UCSD-AML1 (cell line): ENCODE measurements at regions not wholly inside any gene's neighbourhood (a gene's known extent, or its start where the extent isn't known, plus 50 kb on each side); places are given as distances from the start of the nearest gene placed in this dataset.
"Not testable (repeated sequence)": the region's sequence is repeated elsewhere in the genome, so short reads cannot be mapped to it uniquely, and the experiment has no call there.

Experiments
- DNase-seq: peaks from one replicate; lab custom pipeline; 2025; ENCODE audit not compliant: unreplicated experiment; lab: John Stamatoyannopoulos, UW

DNA sequence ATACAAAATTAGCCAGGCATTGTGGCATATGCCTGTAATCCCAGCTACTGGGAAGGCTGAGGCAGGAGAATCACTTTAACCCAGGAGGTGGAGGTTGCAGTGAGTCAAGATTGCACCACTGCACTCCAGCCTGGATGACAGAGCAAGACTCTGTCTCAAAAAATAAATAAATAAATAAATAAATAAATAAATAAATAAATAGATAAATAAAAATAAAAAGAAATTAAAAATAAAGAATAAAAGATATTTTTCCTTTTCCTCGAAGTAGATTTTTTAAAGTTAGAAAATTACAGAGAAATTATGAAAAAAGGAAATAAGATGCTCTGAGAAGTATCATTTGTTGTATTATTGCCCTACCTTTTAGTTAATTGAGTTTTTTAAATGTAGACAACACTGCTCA lies 1906.1 kb downstream of the MAT2B start:
- not testable (repeated sequence) for DNase-seq

DNA sequence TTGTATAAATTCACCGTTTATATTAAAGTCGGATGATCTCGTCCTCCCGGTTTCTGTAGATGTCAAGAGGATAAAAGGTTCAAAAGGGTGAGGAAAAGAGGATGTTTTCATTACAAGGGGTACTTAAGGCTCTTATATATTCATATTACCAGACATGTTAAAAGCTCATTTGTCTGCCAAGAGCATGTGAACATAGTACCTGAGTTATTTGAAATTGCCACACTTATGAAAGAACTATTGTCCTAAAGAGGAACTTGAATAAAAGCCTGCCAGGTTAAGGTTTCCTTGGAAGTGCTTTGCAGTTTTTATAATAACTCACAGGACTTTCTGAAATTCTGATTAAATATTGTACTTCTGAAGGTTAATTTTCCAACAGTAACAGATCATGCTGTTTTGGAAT lies 1915.1 kb downstream of the MAT2B start:
- no peak for DNase-seq

DNA sequence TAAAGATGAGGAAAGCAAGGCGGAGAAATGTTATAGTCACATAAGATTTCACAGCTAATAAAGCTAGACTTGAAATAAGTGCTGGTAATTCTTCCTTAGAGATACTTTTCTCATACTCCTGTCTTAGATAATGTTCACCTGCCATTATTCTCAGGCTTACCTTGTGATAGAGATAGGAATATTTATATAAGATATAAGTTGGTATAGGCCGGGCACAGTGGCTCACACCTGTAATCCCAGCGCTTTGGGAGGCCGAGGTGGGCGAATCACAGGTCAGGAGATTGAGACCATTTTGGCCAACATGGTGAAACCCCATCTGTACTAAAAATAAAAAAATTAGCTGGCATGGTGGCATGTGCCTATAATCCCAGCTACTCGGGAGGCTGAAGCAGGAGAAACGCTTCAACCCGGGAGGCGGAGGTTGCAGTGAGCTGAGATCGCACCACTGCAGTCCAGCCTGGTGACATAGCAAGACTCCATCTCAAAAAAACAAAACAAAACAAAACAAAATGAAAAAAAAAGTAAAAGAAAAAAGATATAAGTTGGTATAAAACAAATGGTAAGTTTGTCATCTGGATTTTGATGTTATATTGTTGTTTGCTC lies 1918.4 kb downstream of the MAT2B start:
- no peak for DNase-seq

DNA sequence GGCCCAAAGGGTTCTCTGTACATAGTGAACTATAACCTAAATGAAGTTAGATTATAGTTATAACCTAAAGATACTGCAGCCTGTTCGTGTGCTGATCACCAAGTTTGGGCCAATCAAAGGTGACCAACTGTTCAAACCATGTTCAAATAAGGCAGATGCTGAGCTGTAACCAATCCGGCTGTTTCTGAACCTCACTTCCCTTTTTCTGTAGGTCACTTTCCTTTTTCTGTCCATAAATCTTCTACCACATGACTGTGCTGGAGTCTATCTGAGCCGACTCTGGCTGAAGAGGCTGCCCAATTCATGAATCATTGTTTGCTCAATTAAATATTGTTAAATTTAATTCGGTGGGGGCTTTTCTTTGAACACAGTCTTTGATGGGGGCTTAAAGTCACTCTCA lies 1920.2 kb downstream of the MAT2B start:
- DNase-seq, result no peak

DNA sequence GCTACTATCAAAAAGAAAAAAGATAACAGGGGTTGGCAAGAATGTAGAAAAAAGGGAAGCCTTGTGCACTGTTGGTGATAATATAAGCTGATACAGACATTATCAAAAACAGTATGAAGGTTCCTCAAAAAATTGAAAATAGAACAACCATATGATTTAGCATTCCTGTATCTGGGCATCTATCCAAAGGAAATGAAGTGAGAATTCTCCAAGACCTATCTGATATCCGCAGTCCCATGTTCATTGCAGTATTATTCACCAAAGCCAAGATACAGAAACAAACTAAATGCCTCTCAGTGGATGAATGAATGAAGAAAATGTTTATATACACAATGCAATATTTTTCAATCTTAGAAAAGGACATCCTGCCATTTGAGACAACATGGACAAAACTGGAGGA lies 1943.3 kb downstream of the MAT2B start:
- DNase-seq, result no peak

DNA sequence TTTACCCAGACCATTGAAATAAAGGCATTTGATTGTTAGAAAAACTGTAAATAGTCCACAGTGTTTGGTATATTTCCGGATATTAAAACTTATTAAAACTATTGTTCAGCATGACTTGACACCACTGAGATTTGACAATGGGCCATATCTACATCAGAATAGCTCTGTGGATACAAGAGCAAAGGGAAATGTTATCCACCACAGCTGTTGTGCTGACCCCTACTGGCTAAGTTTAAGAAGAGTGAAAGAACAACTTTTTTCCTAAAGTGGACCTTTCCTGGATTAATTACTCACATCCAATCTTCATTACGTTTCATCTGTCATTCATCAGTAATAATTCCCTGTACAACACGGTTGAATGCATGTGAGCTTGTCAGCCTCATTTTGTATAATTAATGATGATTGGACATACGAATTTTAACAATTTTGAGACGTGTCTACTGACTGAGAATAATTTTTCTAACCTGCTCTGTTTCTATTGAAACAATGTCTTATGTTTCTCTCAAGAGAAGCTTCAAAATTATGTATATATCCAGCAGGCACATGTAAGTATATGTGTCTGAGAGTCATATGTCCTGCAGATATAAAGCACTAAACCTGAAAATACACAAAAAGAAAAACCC lies 1952.6 kb downstream of the MAT2B start:
- no peak for DNase-seq

DNA sequence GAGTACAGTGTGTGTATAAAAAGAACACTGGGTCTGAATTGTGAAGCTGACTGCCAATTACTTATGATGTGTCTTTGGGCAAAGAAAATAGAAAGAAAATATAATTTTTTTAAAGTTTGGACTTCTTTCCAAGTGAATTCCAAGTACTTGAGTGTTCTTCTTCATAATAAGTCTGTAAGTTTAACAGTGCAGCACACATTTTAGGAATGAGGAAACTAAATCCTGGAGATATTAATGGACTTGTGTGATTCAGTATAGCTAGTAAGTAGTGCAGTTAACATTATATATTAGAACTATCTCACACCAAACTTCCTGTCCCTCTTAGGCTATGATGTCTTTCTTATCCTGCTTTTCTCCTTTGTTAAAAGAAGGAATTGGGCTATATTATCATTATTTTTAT lies 1953.8 kb downstream of the MAT2B start:
- no peak for DNase-seq

DNA sequence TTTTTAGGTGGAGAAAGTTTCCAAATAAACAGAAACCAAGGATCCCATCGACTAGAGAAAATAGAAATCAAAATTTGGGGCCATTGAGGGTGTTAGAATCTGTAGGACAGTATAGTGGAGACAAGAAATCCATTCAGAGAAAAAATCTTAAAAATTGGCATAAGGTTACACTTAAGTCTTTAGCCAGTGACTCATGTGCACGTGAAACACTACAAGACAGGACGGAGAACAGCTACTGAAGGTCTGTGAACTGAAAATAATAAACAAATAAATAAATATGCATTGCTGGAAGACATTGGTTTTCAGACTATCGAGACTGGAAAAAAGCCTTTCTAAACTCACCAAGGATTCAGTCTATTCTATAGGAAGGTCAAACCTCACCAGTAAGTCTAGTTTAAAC lies 1955.5 kb downstream of the MAT2B start:
- DNase-seq, result no peak

DNA sequence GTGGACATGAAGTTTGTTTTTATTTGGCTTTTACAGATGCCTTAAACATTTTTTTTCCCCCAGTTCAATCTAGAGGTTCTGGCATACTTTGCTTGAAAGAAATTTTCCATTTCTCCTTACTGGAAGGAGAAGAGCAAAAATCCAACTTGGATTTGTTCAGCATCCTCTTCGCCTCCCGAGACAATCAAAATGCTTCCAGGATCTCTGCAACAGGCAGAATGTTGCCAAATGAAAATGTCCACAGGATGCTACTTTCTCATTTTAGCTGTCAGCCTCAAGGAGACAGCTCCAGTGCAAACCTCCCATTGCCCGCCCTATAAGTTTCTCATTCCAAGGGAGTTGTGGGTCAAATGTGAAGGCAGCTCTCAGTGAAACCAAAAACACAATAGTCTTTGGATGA lies 1972.1 kb downstream of the MAT2B start:
- no peak for DNase-seq

DNA sequence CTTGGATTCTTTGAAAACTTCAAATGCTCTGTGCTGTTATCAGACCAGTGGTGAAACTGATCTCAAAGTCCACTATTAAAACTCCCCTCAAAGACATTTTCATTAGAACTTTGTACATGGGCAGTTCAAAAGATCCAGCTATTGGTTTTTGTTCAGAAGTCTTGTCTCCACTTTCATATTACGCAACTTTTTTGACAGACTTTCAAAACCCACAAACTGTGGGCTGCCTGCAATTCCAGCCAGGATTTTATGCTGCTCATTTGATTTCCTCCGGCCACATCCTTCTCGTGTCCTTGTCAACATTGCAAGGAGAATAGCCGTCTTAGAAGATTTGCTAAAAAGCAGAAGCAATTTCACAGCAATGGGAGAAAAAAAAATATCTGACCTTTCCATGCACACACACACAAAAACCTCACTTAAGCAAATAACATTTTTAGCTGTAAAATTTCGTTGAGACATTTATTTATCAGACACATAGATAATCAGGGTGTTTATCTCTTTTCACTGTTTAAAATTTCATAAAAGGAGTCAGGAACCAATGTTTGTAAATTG lies 1990.5 kb downstream of the MAT2B start:
- DNase-seq, result peak; percentile 9

DNA sequence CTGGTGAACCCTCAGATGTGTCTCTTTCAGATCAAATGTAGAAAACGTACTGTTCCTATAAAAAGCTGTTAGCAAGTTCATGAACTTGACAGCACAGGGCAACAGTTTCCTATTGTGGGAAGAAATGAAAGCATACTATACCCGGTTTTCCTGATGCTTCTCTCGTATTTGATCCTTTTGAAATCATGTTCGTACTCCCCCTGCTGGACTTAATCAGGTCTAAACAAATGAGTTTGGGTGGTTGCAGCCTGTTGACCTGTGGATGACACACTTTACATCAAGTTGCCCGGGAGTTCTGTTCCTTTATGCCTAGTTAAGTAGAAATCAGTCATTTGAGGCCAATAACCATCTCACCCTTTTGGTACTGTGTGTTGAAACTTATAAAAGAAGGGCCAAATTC lies 1992.3 kb downstream of the MAT2B start:
- DNase-seq, result no peak

DNA sequence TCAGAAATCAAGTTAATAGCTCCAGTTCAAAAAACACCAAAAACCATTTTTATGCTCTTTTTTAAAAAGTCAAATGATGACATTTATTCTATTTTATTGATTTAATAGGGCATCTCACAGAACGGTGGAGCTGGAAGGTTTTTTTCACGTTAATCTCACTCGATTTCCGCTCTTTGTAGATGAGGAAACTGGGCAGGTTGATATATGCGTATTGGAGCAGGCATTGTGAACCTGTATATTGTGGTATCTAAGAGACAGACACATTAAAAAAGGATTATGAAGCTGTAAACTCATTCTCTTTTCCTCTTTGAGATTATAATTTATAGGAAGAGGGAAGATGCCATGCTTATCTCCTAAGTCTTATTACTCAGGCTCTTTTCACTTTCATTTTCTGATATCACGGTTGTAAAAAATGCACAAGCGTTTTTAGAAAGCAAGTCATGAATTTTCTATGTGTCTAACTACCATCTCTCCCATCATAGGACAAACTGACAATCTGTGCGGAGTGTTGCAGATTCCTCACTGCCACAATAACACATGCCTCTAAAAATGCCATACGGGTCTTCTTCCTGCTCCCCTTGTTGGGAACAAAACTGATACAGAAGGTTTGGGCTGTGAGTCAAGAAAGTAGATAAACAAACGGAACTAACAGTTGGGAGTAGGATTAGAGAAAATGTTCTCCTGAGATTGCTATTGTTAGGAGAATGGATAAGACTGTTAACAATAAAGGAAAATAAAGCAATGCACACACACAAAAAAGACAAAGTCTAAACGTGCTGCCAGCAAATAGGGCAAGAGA lies 1997.7 kb downstream of the MAT2B start:
- DNase-seq, result no peak

DNA sequence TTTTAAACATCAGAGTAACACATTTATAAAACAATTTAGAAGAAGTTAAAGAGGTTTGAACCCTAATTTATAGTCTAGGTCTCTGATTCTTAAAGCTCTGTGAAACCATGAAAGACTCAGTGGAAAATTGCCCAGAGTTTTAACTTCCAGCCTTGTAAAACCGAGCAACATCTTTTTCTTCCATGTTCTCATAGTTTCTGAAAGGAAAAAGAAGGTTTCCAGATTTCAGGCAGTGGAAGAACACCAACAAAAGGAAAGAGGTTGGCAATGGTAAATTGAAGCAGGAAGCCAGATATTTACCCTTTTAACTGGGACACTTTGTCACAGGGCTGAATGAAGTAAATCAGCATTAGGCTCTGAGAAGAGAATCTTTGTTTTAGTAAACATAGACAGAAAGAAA lies 1999.3 kb downstream of the MAT2B start:
- no peak for DNase-seq

DNA sequence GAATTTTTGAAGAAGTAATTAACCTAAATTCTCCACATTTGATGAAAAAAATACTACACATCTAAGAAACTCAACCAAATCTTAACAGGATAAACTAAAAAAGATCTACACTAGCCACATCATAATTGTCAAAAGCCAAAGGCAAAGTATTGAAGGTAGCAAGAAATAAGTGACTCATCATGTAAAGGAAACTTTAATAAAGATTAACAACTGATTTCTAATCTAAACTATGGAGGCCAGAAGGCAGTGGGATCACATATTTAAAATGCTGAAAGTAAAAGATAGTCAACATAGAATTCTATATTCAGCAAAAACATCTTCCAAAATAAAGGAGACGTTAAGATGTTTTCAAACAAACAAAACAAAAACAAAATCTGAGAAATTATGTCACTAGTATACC lies 2002.9 kb downstream of the MAT2B start:
- no peak for DNase-seq

DNA sequence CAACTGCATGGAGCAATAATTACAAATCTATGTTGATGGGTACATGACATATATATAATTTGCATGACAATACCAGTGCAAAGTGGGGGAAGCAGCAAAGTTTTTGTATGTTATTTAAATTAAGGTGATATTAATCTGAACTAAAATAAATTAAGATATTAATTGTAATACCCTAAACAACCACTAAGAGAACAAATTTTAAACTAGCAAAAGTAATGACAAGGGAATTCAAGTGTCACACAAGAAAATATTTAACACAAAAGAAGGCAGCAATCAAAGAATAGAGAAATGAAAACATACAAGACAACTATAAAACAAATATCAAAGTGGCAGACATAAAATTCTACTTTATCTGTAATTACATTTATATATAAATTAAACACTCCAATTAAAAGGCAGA lies 2003.4 kb downstream of the MAT2B start:
- DNase-seq, result no peak

DNA sequence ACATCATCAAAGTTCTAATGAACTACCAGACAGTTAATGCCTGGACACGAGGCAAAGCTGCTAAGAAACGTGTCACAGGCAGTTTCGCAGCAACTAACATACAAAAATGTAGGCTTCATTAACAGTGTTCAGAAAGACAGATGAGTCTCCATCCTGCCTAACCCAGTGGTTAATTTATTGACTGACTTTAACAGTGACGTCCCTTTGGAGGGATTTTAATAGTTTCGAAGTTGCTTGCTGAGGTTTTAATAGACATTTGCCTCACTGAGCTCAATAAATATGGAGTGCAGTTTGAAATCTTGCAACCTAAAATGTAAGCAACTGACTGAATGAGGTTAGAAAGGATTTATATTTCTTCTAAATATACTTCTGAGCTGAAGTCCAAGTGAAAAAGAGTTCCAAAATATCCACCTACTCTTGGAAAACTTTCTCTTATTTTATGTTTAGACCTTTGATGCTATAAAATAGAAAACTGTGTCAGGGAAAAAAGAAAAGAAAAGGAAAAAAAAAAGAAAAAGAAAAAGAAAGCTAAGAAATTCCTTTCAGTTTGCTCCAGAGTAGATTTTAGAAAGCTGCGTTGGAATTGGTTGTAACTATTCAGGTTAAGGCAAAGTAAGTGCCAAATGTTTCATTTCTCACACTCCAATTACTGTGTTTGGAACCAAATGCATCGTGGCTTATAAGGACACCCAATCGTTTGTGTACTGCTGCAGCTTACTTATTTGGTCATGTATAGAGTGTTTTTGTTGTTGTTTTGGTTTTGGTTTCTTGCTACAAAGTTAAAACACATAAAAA lies 2016.6 kb downstream of the MAT2B start:
- DNase-seq, result no peak

DNA sequence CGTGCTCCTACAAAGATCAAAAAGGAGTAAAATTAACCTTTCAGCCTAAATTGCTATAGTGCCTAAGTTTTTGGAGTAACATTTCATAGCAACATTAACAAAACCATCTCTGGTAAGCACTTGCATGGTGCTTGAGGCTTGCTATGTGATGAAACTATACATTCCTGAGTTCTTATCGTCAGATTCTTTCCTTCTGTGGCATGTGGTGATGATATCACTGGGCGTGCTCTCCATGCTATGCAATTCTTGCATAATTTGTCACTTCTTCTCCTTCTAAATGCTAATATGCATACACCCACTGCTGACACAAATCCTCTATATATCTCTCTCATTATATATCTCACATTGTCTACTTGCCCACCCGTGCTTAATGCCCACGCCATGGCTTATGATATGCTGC lies 2019.9 kb downstream of the MAT2B start:
- no peak for DNase-seq

DNA sequence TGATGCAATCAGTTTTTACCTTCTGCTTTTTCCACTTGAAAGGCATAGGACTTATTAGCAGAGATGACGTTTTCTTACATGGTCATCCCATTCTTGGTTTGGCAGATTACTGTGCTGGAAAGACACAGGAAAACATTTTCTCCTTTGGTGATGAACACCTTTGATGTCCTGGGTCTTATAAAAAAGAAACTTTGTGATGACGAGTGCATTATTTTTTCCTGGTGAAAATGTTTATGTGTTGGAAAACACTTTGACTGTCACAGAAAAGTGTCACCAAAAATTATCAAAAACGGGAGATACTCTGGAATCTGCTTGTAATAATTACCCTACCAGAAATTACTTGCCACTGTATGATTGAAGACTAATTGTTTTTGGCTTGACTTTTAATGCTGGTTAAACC lies 2020.9 kb downstream of the MAT2B start:
- no peak for DNase-seq

DNA sequence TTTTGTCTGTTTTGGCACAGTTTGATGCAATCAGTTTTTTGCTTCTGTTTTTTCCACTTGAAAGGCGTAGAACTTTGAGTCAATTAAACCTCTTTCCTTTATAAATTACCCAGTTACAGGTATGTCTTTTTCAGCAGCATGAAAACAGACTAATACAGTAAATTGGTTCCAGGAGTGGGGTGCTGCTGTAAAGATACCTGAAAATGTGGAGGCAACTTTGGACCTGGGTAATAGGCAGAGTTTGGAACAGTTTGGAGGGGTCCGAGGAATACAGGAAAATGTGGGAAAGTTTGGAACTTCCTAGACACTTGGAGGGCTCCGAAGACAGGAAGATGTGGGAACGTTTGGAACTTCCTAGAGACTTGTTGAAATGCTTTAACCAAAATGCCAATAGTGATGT lies 2022.2 kb downstream of the MAT2B start:
- DNase-seq, result no peak

DNA sequence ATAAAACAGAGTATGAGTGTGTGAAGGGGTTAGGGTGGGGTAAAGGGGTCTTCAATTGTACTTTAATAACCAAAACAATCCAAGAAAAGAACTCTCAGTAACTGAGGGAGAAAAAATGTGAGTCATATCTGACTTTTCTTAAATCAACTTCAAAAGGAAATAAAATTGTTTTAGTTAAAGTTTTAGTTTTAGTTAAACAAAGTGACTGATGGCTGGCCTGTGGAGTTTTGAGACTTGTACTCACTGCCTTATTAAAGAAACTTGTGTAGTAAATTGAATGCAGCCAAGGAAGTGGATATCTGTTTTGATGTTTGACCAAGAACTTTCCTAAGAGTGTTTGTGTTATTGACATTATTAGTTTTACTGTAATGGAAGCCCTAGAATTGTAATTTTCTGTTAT lies 2032.6 kb downstream of the MAT2B start:
- no peak for DNase-seq

DNA sequence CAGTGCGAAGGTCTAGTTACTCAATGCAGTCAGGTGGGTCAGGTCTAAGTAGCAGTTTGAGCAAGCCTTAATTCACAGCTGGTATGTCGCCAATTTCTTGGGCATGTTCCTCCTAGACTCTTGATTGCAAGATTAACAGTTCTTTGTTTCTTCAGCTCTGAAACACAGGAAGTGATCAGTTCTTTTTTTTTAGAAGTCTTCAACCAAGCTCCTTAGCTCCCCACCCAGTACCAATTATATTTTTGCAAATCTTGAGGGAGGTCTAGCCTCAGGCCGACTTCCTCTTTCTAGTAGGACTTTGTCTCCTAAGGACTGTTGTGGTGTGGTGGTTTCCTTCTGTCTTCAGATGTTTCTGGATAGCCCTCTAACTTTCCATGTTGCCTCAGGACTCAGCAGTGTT lies 2054.2 kb downstream of the MAT2B start:
- DNase-seq, result peak; percentile 27
